ENCODE measurements at regions not wholly inside any gene's neighbourhood (a gene's known extent, or its start where the extent isn't known, plus 50 kb on each side); places are given as distances from the start of the nearest gene placed in this dataset.

DNA sequence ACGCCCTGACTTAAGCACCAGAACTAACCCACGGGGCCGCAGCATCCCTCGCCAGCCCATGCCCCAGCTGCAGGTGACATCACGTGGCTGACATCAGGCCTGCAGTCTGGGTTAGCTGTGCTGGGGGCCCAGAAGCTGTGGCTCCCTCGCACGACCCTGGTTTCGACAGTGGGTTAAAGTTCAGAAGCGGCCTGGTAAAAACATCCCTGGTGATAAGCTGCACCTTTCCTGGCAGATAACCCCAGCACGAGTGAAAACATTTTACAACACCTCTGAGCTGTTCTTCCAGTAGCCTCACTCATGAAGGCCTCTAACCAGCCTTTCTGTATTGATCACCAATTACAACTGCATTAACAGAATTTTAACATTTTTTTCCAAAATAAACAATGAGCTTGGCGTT, 136.4 kb upstream of the RREB1 start:
- Mint-ChIP-seq H3K36me3 (no peaks in the 10 kb centered on the region), H3K4me3 (no peak overlapping the region), H3K4me1 (no peaks in the 10 kb centered on the region), H3K27me3 (ENCODE audit: low read depth) (no peaks in the 10 kb centered on the region), H3K9me3 (no peaks in the 10 kb centered on the region), H3K27ac (no peak overlapping the region)
- TF ChIP-seq, protein P1, sequence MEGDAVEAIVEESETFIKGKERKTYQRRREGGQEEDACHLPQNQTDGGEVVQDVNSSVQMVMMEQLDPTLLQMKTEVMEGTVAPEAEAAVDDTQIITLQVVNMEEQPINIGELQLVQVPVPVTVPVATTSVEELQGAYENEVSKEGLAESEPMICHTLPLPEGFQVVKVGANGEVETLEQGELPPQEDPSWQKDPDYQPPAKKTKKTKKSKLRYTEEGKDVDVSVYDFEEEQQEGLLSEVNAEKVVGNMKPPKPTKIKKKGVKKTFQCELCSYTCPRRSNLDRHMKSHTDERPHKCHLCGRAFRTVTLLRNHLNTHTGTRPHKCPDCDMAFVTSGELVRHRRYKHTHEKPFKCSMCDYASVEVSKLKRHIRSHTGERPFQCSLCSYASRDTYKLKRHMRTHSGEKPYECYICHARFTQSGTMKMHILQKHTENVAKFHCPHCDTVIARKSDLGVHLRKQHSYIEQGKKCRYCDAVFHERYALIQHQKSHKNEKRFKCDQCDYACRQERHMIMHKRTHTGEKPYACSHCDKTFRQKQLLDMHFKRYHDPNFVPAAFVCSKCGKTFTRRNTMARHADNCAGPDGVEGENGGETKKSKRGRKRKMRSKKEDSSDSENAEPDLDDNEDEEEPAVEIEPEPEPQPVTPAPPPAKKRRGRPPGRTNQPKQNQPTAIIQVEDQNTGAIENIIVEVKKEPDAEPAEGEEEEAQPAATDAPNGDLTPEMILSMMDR (IDR thresholded peaks at IDR 0.05; ENCODE audit: unreplicated experiment): no peak
- DNase-seq (ENCODE audit: low spot score in 2 of 2, unreplicated experiment in 2 of 2): no peak

DNA sequence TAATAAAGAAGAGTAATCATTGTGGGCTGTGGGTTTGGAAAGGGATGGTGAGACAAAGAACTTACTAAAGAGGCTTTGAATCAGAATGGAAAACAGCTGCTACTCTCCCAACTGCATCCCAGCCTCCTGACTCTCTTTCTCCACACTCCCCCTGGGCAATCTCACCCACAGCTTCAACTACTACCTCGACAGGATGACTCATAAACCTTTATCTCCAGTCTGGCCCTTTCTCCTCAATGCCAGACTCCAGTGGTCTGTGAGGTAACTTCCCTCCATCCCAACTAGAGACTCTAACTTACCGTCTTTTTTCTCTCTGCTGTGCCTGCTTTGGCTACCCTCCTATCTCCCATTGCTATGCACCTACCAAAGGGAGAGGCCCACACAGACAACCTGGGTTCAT, 135.3 kb upstream of the RREB1 start:
- H3K27ac Mint-ChIP-seq: no peak overlapping the region
- H3K4me3 Mint-ChIP-seq: no peak overlapping the region
- TF ChIP-seq, protein P1 (IDR thresholded peaks at IDR 0.05; ENCODE audit: unreplicated experiment): no peak

DNA sequence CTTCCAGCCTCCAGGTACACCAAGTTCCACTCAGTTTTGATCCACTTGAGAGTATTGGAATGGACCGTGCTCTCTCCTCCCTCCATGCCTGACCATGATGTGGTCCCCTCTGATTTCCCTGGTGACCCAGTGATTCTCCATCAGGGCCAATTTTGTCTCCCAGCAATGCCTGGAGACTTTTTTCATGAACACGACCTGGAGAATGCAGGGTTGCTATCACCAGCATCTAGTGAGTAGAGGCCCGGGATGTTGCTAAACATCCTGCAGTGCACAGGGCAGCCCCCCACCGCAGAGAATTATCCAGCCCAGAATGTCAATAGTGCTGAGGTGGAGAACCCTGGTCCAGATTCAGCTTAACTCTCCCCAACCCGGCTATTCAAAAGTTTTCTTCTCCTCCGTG, 134.0 kb upstream of the RREB1 start:
- H3K4me3 Mint-ChIP-seq: no peak overlapping the region

More for the DNA sequence above, 135.3 kb upstream of the RREB1 start:
- no peak for DNase-seq (ENCODE audit: low spot score in 2 of 2, unreplicated experiment in 2 of 2)
- Mint-ChIP-seq H3K9me3 (no peaks in the 10 kb centered on the region), H3K4me1 (no peaks in the 10 kb centered on the region), H3K27me3 (ENCODE audit: low read depth) (no peaks in the 10 kb centered on the region), H3K36me3 (no peaks in the 10 kb centered on the region)

DNA sequence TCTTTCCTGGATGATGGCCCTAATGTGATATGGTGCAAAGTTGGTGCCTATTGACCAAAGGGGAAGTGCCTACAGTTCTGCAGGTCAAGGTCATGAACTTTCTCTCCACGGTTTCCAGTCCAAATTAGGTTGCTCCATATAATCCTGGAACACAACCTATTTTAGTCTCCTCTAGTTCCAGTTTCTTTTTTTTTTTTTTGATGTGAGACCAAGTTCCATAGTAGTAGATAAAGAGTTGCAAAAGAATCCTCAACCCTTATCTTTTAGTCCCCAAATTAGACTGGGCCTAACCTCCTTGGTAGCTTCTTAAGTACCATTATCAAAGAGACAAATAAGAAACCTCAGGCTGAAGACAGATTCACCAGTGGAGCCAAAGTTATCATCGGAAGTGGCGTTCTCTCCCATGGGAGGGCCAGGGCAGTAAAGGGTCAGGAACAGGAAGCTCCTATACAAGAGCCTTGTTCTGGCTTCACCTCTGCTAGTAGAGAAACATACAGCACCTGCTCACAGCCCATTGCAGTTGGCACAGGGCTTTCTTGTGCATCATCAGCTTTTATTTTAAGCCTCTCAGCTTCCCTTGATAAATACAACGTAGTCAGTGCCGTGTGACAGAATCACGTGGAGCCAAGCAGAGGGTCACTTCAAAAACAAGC, 132.2 kb upstream of the RREB1 start:
- H3K27me3 Mint-ChIP-seq (ENCODE audit: low read depth): no peaks in the 10 kb centered on the region
- H3K4me1 Mint-ChIP-seq: no peaks in the 10 kb centered on the region
- no peaks in the 10 kb centered on the region for H3K9me3 Mint-ChIP-seq
- DNase-seq (ENCODE audit: low spot score in 2 of 2, unreplicated experiment in 2 of 2): no peak
- no peak overlapping the region for H3K27ac Mint-ChIP-seq
- no peaks in the 10 kb centered on the region for H3K36me3 Mint-ChIP-seq
- H3K4me3 Mint-ChIP-seq: no peak overlapping the region
- TF ChIP-seq, protein P1 (IDR thresholded peaks at IDR 0.05; ENCODE audit: unreplicated experiment): no peak

More for the DNA sequence above, 134.0 kb upstream of the RREB1 start:
- TF ChIP-seq, protein P1 (IDR thresholded peaks at IDR 0.05; ENCODE audit: unreplicated experiment): no peak
- H3K9me3 Mint-ChIP-seq: no peaks in the 10 kb centered on the region
- no peaks in the 10 kb centered on the region for H3K27me3 Mint-ChIP-seq (ENCODE audit: low read depth)
- no peak for DNase-seq (ENCODE audit: low spot score in 2 of 2, unreplicated experiment in 2 of 2)
- no peak overlapping the region for H3K27ac Mint-ChIP-seq
- H3K36me3 Mint-ChIP-seq: no peaks in the 10 kb centered on the region
- H3K4me1 Mint-ChIP-seq: no peaks in the 10 kb centered on the region

- no peak overlapping the region for H3K4me3 Mint-ChIP-seq
- DNase-seq (ENCODE audit: low spot score in 2 of 2, unreplicated experiment in 2 of 2): no peak
- no peaks in the 10 kb centered on the region for H3K36me3 Mint-ChIP-seq
- no peaks in the 10 kb centered on the region for H3K4me1 Mint-ChIP-seq
- no peak overlapping the region for H3K27ac Mint-ChIP-seq
- no peaks in the 10 kb centered on the region for H3K9me3 Mint-ChIP-seq
- TF ChIP-seq, protein P1 (IDR thresholded peaks at IDR 0.05; ENCODE audit: unreplicated experiment): no peak
- H3K27me3 Mint-ChIP-seq (ENCODE audit: low read depth): no peaks in the 10 kb centered on the region
Observed at GRCh38 chr6:6976193-6976592, 131.6 kb upstream of the RREB1 start.

- Mint-ChIP-seq H3K4me1 (no peaks in the 10 kb centered on the region), H3K27me3 (ENCODE audit: low read depth) (no peaks in the 10 kb centered on the region), H3K27ac (no peak overlapping the region), H3K4me3 (no peak overlapping the region), H3K9me3 (no peaks in the 10 kb centered on the region), H3K36me3 (no peaks in the 10 kb centered on the region)
- no peak for DNase-seq (ENCODE audit: low spot score in 2 of 2, unreplicated experiment in 2 of 2)
- TF ChIP-seq, protein P1 (IDR thresholded peaks at IDR 0.05; ENCODE audit: unreplicated experiment): no peak
Observed at GRCh38 chr6:6978731-6979130, 129.0 kb upstream of the RREB1 start.
